Neuronal stem cell (in vitro differentiated cells): ENCODE measurements at regions not wholly inside any gene's neighbourhood (a gene's known extent, or its start where the extent isn't known, plus 50 kb on each side); places are given as distances from the start of the nearest gene placed in this dataset.

ENCODE experiments used
- DNase-seq: peaks from one replicate; pipeline ENCODE4 v3.0.0-alpha.2; 2013; ENCODE audit warnings: low spot score
- H2AFZ ChIP-seq: one replicate; pipeline ENCODE4 v1.6.1; 2013; ENCODE audit warnings: mild to moderate bottlenecking, low read length, inconsistent platforms
- H2AK5ac ChIP-seq: 2 replicates; pipeline ENCODE4 v1.6.1; 2013; ENCODE audit warnings: low read depth, mild to moderate bottlenecking, inconsistent platforms, low read length, moderate library complexity, mixed read lengths
- H2BK120ac ChIP-seq: 2 replicates; pipeline ENCODE4 v1.6.1; 2013; ENCODE audit warnings: low read depth, mild to moderate bottlenecking, inconsistent platforms, low read length, moderate library complexity, mixed read lengths
- H2BK12ac ChIP-seq: one replicate; pipeline ENCODE4 v1.6.1; 2013; ENCODE audit warnings: low read length, inconsistent platforms
- H2BK15ac ChIP-seq: 2 replicates; pipeline ENCODE4 v1.6.1; 2013; ENCODE audit warnings: mild to moderate bottlenecking, low read length, inconsistent platforms, mixed read lengths
- H2BK5ac ChIP-seq: one replicate; pipeline ENCODE4 v1.6.1; 2013; ENCODE audit warnings: inconsistent platforms, mild to moderate bottlenecking, low read length, moderate library complexity
- H3K14ac ChIP-seq: one replicate; pipeline ENCODE4 v1.6.1; 2013; ENCODE audit warnings: low read length, inconsistent platforms
- H3K18ac ChIP-seq: 2 replicates; pipeline ENCODE4 v1.6.1; 2013; ENCODE audit warnings: low read length, inconsistent platforms
- H3K23ac ChIP-seq: 2 replicates; pipeline ENCODE4 v1.6.1; 2013; ENCODE audit warnings: low read depth, mild to moderate bottlenecking, mixed read lengths, low read length, inconsistent platforms; ENCODE audit not compliant: poor library complexity
- H3K27ac ChIP-seq: replicated peaks from 3 replicates; pipeline ENCODE4 v1.5.1; 2013; ENCODE audit warnings: low read length, inconsistent platforms
- H3K27me3 ChIP-seq, 3 experiments: 2 replicates each; pipeline ENCODE4 v1.6.1; 2013; ENCODE audit warnings: low read length in 3 of 3, mild to moderate bottlenecking in 2 of 3, inconsistent platforms in 1 of 3, low read depth in 1 of 3, mixed read lengths in 1 of 3, moderate library complexity in 1 of 3; ENCODE audit not compliant: control insufficient read depth in 3 of 3, insufficient read depth in 3 of 3
- H3K36me3 ChIP-seq, 2 donors: replicated peaks in 1 of 2; 2 replicates each; pipeline ENCODE4 v1.6.1; 2013; ENCODE audit warnings: low read length in 2 of 2; ENCODE audit not compliant: control insufficient read depth in 2 of 2, insufficient read depth in 2 of 2
- H3K4ac ChIP-seq: 2 replicates; pipeline ENCODE4 v1.6.1; 2013; ENCODE audit warnings: inconsistent platforms, mild to moderate bottlenecking, low read length, moderate library complexity
- H3K4me1 ChIP-seq, 2 donors: 1 replicate in 1 of 2; 2 replicates in 1 of 2; pipeline ENCODE4 v1.6.1; 2013; ENCODE audit warnings: low read length in 2 of 2, low read depth in 1 of 2; ENCODE audit not compliant: control insufficient read depth in 2 of 2, insufficient read depth in 1 of 2
- H3K4me2 ChIP-seq: one replicate; pipeline ENCODE4 v1.6.1; 2013; ENCODE audit warnings: mild to moderate bottlenecking, low read length, inconsistent platforms; ENCODE audit not compliant: insufficient read depth, poor library complexity, severe bottlenecking
- H3K4me3 ChIP-seq, 2 donors: 2 replicates each; pipeline ENCODE4 v1.5.1; 2013; ENCODE audit warnings: low read length in 2 of 2, mild to moderate bottlenecking in 2 of 2, inconsistent platforms in 1 of 2, moderate library complexity in 1 of 2
- H3K79me1 ChIP-seq: one replicate; pipeline ENCODE4 v1.6.1; 2013; ENCODE audit warnings: low read depth, mild to moderate bottlenecking, inconsistent platforms, low read length, moderate library complexity
- H3K9ac ChIP-seq: one replicate; pipeline ENCODE4 v1.6.1; 2013; ENCODE audit warnings: mild to moderate bottlenecking, low read depth, low read length, inconsistent platforms; ENCODE audit not compliant: poor library complexity
- H3K9me3 ChIP-seq, 2 donors: replicated peaks in 1 of 2; 2 replicates each; pipeline versions ENCODE3 to v1.6.1; 2013; ENCODE audit warnings: low read length in 2 of 2, mild to moderate bottlenecking in 2 of 2, inconsistent platforms in 1 of 2, low read depth in 1 of 2, mixed read lengths in 1 of 2, moderate library complexity in 1 of 2; ENCODE audit not compliant: control insufficient read depth in 2 of 2, insufficient read depth in 1 of 2
- H4K8ac ChIP-seq: one replicate; pipeline ENCODE4 v1.6.1; 2013; ENCODE audit warnings: low read depth, mild to moderate bottlenecking, inconsistent platforms, low read length, moderate library complexity
- H4K91ac ChIP-seq: one replicate; pipeline ENCODE4 v1.6.1; 2013; ENCODE audit warnings: low read length, low read depth, mild to moderate bottlenecking, inconsistent platforms; ENCODE audit not compliant: poor library complexity
- WGBS, 2 donors: extraction: QIAGEN DNeasy Blood & Tissue Kit; methylation state at CpG; one replicate each; pipeline ENCODE4 v1.1.7; 2013; ENCODE audit warnings: missing lambda C conversion rate in 2 of 2, mixed read lengths in 1 of 2; ENCODE audit not compliant: insufficient read length in 2 of 2, insufficient replicate concordance in 1 of 2; ENCODE audit errors: extremely low coverage in 2 of 2; 5-methylcytosine and 5-hydroxymethylcytosine counted together

DNA sequence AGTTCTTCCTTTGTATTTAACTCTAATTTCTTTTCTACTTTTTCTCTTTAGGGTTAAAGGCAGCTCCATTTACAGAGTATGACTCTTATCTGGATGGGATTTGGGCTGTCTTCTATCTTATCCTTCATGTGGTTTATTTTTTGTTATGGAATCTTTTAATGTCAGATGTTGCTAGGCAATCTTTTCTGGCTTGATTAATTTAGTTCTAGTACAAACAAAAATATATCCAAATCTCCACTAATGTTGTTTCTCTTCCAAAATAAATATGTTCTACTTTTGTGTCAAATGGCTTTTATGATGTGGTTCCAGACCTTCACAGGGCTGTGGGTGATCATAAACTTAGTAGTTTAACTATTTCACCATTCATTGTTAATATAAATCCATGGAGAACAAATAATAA lies 246.9 kb downstream of the AHR start:
- Histone ChIP-seq H3K27me3 (no peaks in the 10 kb centered on the region), H3K4ac (no peak overlapping the region), H3K23ac (no peak overlapping the region), H2AK5ac (no peak overlapping the region), H4K8ac (no peak overlapping the region), H3K4me3 (no peak overlapping the region), H2BK120ac (no peak overlapping the region), H3K4me1 (no peaks in the 10 kb centered on the region), H2BK5ac (no peak overlapping the region), H4K91ac (no peak overlapping the region), H3K4me2 (no peak overlapping the region), H3K14ac (no peak overlapping the region), H3K79me1 (no peaks in the 10 kb centered on the region), H2BK15ac (no peak overlapping the region), H3K9me3 (no peaks in the 10 kb centered on the region), H2BK12ac (no peak overlapping the region), H3K36me3 (no peaks in the 10 kb centered on the region), H2AFZ (no peak overlapping the region), H3K9ac (no peak overlapping the region), H3K18ac (no peak overlapping the region), H3K27ac (no peak overlapping the region)
- DNase-seq, result no peak

- Histone ChIP-seq H2AK5ac (no peak overlapping the region), H3K9me3 (no peaks in the 10 kb centered on the region), H3K27ac (no peak overlapping the region), H3K79me1 (no peaks in the 10 kb centered on the region), H3K18ac (no peak overlapping the region), H3K27me3 (no peaks in the 10 kb centered on the region), H3K4me2 (no peak overlapping the region), H2BK120ac (no peak overlapping the region), H3K36me3 (no peaks in the 10 kb centered on the region), H3K4me3 (no peak overlapping the region), H3K4me1 (no peaks in the 10 kb centered on the region), H2BK5ac (no peak overlapping the region), H3K4ac (no peak overlapping the region), H2AFZ (no peak overlapping the region), H3K9ac (no peak overlapping the region), H3K14ac (no peak overlapping the region), H4K8ac (no peak overlapping the region), H4K91ac (no peak overlapping the region), H3K23ac (no peak overlapping the region), H2BK12ac (no peak overlapping the region), H2BK15ac (no peak overlapping the region)
- no CpG with 5 or more reads among the region's 3 CpGs for WGBS, 2 donors
- no peak for DNase-seq
Measured at GRCh38 chr7:17546189-17546588, 247.7 kb downstream of the AHR start.

DNA sequence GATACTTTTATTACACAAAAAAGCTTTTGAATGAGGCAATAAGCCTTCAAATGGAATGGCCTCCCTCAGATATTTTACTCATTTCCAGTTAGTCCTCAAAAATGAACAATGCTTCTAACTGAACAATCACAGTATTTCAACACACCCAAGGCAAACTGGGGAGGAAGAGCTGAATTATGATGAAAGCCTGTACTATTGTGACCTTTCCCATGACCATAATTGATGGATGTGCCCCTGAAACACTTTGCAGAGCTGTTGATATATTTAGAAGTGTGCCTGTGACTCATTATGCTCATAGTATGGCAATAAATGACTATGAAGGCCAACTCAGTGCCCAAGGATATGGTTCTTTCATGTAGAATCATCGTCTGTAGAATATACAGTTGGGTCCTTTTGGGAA lies 248.1 kb downstream of the AHR start:
- Histone ChIP-seq H3K27ac (no peak overlapping the region), H2BK12ac (no peak overlapping the region), H3K36me3 (no peaks in the 10 kb centered on the region), H3K9ac (no peak overlapping the region), H2BK15ac (no peak overlapping the region), H3K9me3 (no peaks in the 10 kb centered on the region), H2BK120ac (no peak overlapping the region), H3K18ac (no peak overlapping the region), H3K4me2 (no peak overlapping the region), H4K8ac (no peak overlapping the region), H2BK5ac (no peak overlapping the region), H2AFZ (no peak overlapping the region), H3K23ac (no peak overlapping the region), H3K4me1 (no peaks in the 10 kb centered on the region), H2AK5ac (no peak overlapping the region), H3K4ac (no peak overlapping the region), H3K4me3 (no peak overlapping the region), H3K27me3 (no peaks in the 10 kb centered on the region), H3K79me1 (no peaks in the 10 kb centered on the region), H3K14ac (no peak overlapping the region), H4K91ac (no peak overlapping the region)
- no peak for DNase-seq
- WGBS, 2 donors, result no CpG with 5 or more reads among the region's 1 CpG

DNA sequence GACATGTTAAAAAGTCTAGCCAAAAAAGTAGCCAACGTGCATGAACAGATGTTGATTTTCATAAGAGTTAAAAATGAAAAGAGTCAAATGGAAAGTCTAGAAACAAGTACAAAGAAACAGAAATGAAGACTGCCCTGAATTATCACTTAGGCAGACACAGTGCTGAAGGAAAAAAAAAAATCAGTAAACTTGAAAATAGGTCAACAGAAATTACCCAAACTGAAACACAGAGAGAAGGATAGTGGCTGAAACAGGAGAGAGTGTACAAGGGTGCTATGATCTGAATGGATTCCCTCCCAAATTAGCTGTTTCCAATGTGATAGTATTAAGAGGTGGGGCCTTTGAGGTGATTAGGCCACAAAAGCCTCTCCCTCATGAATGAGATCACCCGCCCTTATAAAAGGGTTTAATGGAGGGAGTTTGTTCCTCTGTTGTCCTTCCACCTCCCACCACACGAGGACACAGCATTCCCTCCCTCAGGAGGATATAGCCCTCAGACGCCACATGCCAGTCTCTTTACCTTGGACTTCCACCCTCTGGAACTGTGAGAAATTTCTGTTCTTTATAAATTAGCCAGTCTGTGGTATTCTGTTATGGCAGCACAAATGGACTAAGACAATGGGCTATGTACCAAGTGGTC lies 249.7 kb downstream of the AHR start:
- Histone ChIP-seq H2AK5ac (no peak overlapping the region), H2AFZ (no peak overlapping the region), H3K79me1 (no peaks in the 10 kb centered on the region), H3K4ac (no peak overlapping the region), H3K27ac (no peak overlapping the region), H3K18ac (no peak overlapping the region), H4K91ac (no peak overlapping the region), H2BK5ac (no peak overlapping the region), H2BK120ac (no peak overlapping the region), H2BK15ac (no peak overlapping the region), H3K4me2 (no peak overlapping the region), H3K4me3 (no peak overlapping the region), H3K23ac (no peak overlapping the region), H3K4me1 (no peaks in the 10 kb centered on the region), H3K9me3 (no peaks in the 10 kb centered on the region), H3K14ac (no peak overlapping the region), H3K36me3 (no peaks in the 10 kb centered on the region), H2BK12ac (no peak overlapping the region), H3K27me3 (no peaks in the 10 kb centered on the region), H4K8ac (no peak overlapping the region), H3K9ac (no peak overlapping the region)
- WGBS, 2 donors, result no CpG with 5 or more reads among the region's 4 CpGs
- no peak for DNase-seq
